Kidney (tissue), 13 donors: ENCODE measurements at regions not wholly inside any gene's neighbourhood (a gene's known extent, or its start where the extent isn't known, plus 50 kb on each side); places are given as distances from the start of the nearest gene placed in this dataset.

Source experiments
- DNase-seq, 5 donors: peaks; one replicate each; pipeline ENCODE4 v3.0.0-alpha.2; 2013 to 2020
- FAIRE-seq: peaks from 2 replicates; lab custom pipeline; 2012; peaks lifted over from hg19 to GRCh38; lab: Jason Lieb, UNC
- H3K27ac ChIP-seq, 2 donors: one replicate each; pipeline ENCODE4 v1.7.0; 2013; ENCODE audit warnings: low read depth in 2 of 2, low read length in 2 of 2, inconsistent platforms in 1 of 2
- H3K27me3 ChIP-seq: one replicate; pipeline ENCODE4 v1.7.1; 2013; ENCODE audit warnings: low read length, inconsistent platforms; ENCODE audit not compliant: control insufficient read depth, insufficient read depth
- H3K36me3 ChIP-seq, 3 donors: one replicate each; pipeline versions ENCODE4 v1.7.0 to v1.7.1; 2013; ENCODE audit warnings: low read length in 3 of 3, control low read depth in 1 of 3, inconsistent platforms in 1 of 3; ENCODE audit not compliant: insufficient read depth in 3 of 3, control insufficient read depth in 2 of 3
- H3K4me1 ChIP-seq, 3 donors: one replicate each; pipeline versions ENCODE4 v1.7.0 to v1.7.1; 2013; ENCODE audit warnings: low read length in 3 of 3, inconsistent platforms in 1 of 3, low read depth in 1 of 3; ENCODE audit not compliant: control insufficient read depth in 2 of 3, insufficient read depth in 2 of 3
- H3K4me3 ChIP-seq, 3 donors: one replicate each; pipeline versions ENCODE4 v1.7.0 to v1.8.1; 2013; ENCODE audit warnings: low read length in 3 of 3, control low read depth in 1 of 3, inconsistent platforms in 1 of 3
- H3K9ac ChIP-seq, 3 donors: one replicate each; pipeline versions ENCODE4 v1.7.0 to v1.7.1; 2013; ENCODE audit warnings: low read length in 3 of 3, control low read depth in 1 of 3, inconsistent platforms in 1 of 3
- H3K9me3 ChIP-seq, 3 donors: one replicate each; pipeline versions ENCODE4 v1.7.0 to v1.7.1; 2013; ENCODE audit warnings: low read length in 3 of 3, control low read depth in 1 of 3, inconsistent platforms in 1 of 3; ENCODE audit not compliant: control insufficient read depth in 2 of 3, insufficient read depth in 1 of 3
- CTCF ChIP-seq: IDR thresholded peaks from 3 replicates; pipeline ENCODE4 v1.5.1; 2012; ENCODE audit warnings: mild to moderate bottlenecking, moderate library complexity, borderline replicate concordance; ENCODE audit not compliant: insufficient read depth; ENCODE audit errors: extremely low read depth
- intact Hi-C: fragments of 100-400 bp; cut with DNase I; formaldehyde crosslinking; loops from one replicate; pipeline ENCODE4 v1.11.1; 2022
- donor health status: control.
- donor health status: control.
- donor health status: control.
- donor health status: control.
- donor health status: control.
- donor health status: DM: yes; HTN: yes; CAD: no.
- donor health status: Normal renal cell carcinoma (clear cell type).

- no peak overlapping the region for H3K4me3 ChIP-seq
- no peak for TF ChIP-seq CTCF
- no peaks in the 10 kb centered on the region for H3K4me1 ChIP-seq
- no peaks in the 10 kb centered on the region for H3K27me3 ChIP-seq
- FAIRE-seq (no peak), DNase-seq (no peak)
- no peaks in the 10 kb centered on the region for H3K36me3 ChIP-seq
- H3K9me3 ChIP-seq, result no peaks in the 10 kb centered on the region
- no peak overlapping the region for H3K9ac ChIP-seq
- intact Hi-C loops, result loop anchor here (10.0 kb wide), 1 partner anchor 436 kb away; no protein-coding TSS in a partner anchor
- H3K27ac ChIP-seq, result no peak overlapping the region
These were observed 81.6 kb upstream of the CACHD1 start for GRCh38 chr1:64388336-64388735.

DNA sequence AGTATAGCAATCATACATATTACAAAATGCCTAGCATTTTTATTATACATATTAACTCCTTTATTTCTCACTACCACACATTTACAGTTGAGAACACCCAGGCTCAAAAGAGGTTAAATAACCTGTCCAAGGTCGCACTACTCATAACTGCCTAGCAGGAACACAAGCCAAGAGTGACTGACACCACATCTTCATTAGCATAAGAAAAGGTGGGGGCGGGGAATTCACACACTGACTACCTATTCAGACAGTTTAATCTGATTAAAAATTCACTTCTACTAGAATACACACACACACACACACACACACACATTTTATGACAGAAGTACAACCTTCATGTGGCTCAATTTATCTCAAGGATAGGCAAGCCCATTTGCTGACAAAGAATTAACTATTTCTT, 77.8 kb upstream of the CACHD1 start:
- no peak overlapping the region for H3K9ac ChIP-seq
- TF ChIP-seq CTCF, result no peak
- H3K36me3 ChIP-seq, result no peaks in the 10 kb centered on the region
- H3K27me3 ChIP-seq, result no peaks in the 10 kb centered on the region
- H3K4me1 ChIP-seq, result no peaks in the 10 kb centered on the region
- no peaks in the 10 kb centered on the region for H3K9me3 ChIP-seq
- no peak for FAIRE-seq
- intact Hi-C loops, result no loop called here
- no peak overlapping the region for H3K4me3 ChIP-seq
- no peak for DNase-seq
- H3K27ac ChIP-seq, result no peak overlapping the region

GRCh38 chr1:64393790-64394189, 76.1 kb upstream of the CACHD1 start:
- Histone ChIP-seq H3K9ac (no peak overlapping the region), H3K36me3 (no peaks in the 10 kb centered on the region), H3K9me3 (no peaks in the 10 kb centered on the region), H3K4me1 (no peaks in the 10 kb centered on the region), H3K27ac (no peak overlapping the region), H3K27me3 (no peaks in the 10 kb centered on the region), H3K4me3 (no peak overlapping the region)
- intact Hi-C loops, result no loop called here
- no peak for TF ChIP-seq CTCF
- DNase-seq (no peak), FAIRE-seq (no peak)

DNA sequence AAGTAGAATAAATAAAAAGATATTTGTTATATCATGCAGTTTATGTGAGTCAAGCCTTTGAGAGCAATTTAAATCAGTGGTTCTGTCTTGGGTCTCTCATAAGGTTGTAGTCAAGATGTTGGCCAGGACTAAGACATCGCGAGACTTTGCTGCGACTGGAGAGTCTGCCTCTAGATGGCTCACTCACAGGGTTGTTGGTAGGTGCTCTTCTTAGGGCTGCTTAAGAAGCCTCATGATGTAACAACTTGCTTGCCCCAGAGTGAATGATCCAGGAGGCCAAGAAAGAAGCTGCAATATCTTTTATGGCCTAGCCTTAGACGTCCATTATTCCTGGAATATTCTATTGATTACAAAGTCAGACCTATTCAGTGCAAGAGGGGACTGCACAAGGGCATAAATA, 73.1 kb upstream of the CACHD1 start:
- DNase-seq (no peak), FAIRE-seq (no peak)
- H3K4me1 ChIP-seq, result no peaks in the 10 kb centered on the region
- no peak overlapping the region for H3K9ac ChIP-seq
- no peak overlapping the region for H3K4me3 ChIP-seq
- H3K27ac ChIP-seq, result no peak overlapping the region
- intact Hi-C loops, result no loop called here
- H3K27me3 ChIP-seq, result no peaks in the 10 kb centered on the region
- H3K9me3 ChIP-seq, result no peaks in the 10 kb centered on the region
- TF ChIP-seq CTCF, result no peak
- H3K36me3 ChIP-seq, result no peaks in the 10 kb centered on the region
